Naive thymus-derived CD4-positive, alpha-beta T cell (primary cell): ENCODE measurements at regions not wholly inside any gene's neighbourhood (a gene's known extent, or its start where the extent isn't known, plus 50 kb on each side); places are given as distances from the start of the nearest gene placed in this dataset.

Experiments
- ATAC-seq: fragments of 150-1000 bp; cut with Tn5 transposase; 2 replicates; pipeline ENCODE4 v1.10.0; 2021; ENCODE audit warnings: mild to moderate bottlenecking, moderate library complexity
- CTCF ChIA-PET: fragments of 350-600 bp; sonication (Branson Sonifier 250); formaldehyde crosslinking; loops from one replicate; lab custom pipeline; 2021; ENCODE audit warnings: antibody characterized with exemption; lab: Charles Lee
- POLR2A ChIA-PET: fragments of 350-600 bp; sonication (Branson Sonifier 250); formaldehyde crosslinking; loops from one replicate; lab custom pipeline; 2021; ENCODE audit warnings: antibody characterized with exemption, inconsistent platforms; lab: Charles Lee
- DNase-seq, 9 donors: peaks; one replicate each; pipeline versions ENCODE4 v3.0.0 to v3.0.0-alpha.2; 2020 to 2022; ENCODE audit warnings: mixed read lengths in 1 of 9
- H3K27ac ChIP-seq: one replicate; pipeline ENCODE4 v1.7.0; 2013; ENCODE audit warnings: mild to moderate bottlenecking, low read depth, low read length, moderate library complexity
- H3K27me3 ChIP-seq, 2 donors: one replicate each; pipeline ENCODE4 v1.7.0; 2013; ENCODE audit warnings: low read length in 2 of 2, mild to moderate bottlenecking in 2 of 2, moderate library complexity in 2 of 2; ENCODE audit not compliant: control insufficient read depth in 2 of 2, insufficient read depth in 2 of 2
- H3K36me3 ChIP-seq, 3 experiments: 1 replicate in 2 of 3; 2 replicates in 1 of 3; pipeline ENCODE4 v1.7.0; 2013; ENCODE audit warnings: low read length in 3 of 3, mild to moderate bottlenecking in 3 of 3, moderate library complexity in 1 of 3; ENCODE audit not compliant: insufficient read depth in 3 of 3, control insufficient read depth in 2 of 3
- H3K4me1 ChIP-seq, 2 donors: one replicate each; pipeline ENCODE4 v1.7.0; 2013; ENCODE audit warnings: low read length in 2 of 2, mild to moderate bottlenecking in 2 of 2, moderate library complexity in 1 of 2; ENCODE audit not compliant: control insufficient read depth in 2 of 2, insufficient read depth in 2 of 2
- H3K4me3 ChIP-seq: 2 replicates; pipeline ENCODE4 v1.7.0; 2013; ENCODE audit warnings: mild to moderate bottlenecking, low read length
- H3K9me3 ChIP-seq, 3 experiments: 1 replicate in 2 of 3; 2 replicates in 1 of 3; pipeline ENCODE4 v1.7.0; 2013; ENCODE audit warnings: low read length in 3 of 3; ENCODE audit not compliant: control insufficient read depth in 2 of 3
- H3K27ac Mint-ChIP-seq, 9 donors: one replicate each; pipeline ENCODE4 v1.8.0; 2020 to 2022; ENCODE audit warnings: mixed read lengths in 9 of 9, mild to moderate bottlenecking in 8 of 9, moderate library complexity in 5 of 9, inconsistent platforms in 2 of 9
- H3K27me3 Mint-ChIP-seq, 5 donors: one replicate each; pipeline ENCODE4 v1.8.0; 2021 to 2022; ENCODE audit warnings: mixed read lengths in 5 of 5, mild to moderate bottlenecking in 1 of 5
- H3K36me3 Mint-ChIP-seq, 5 donors: one replicate each; pipeline ENCODE4 v1.8.0; 2020 to 2022; ENCODE audit warnings: mixed read lengths in 5 of 5, mild to moderate bottlenecking in 3 of 5, inconsistent platforms in 1 of 5
- H3K4me1 Mint-ChIP-seq, 7 donors: one replicate each; pipeline ENCODE4 v1.8.0; 2020 to 2022; ENCODE audit warnings: mixed read lengths in 7 of 7, mild to moderate bottlenecking in 3 of 7, inconsistent platforms in 1 of 7
- H3K4me3 Mint-ChIP-seq, 10 donors: one replicate each; pipeline ENCODE4 v1.8.0; 2020 to 2022; ENCODE audit warnings: mild to moderate bottlenecking in 10 of 10, mixed read lengths in 10 of 10, moderate library complexity in 6 of 10, inconsistent platforms in 2 of 10
- H3K9me3 Mint-ChIP-seq, 11 donors: one replicate each; pipeline ENCODE4 v1.8.0; 2020 to 2022; ENCODE audit warnings: mixed read lengths in 11 of 11, mild to moderate bottlenecking in 4 of 11, inconsistent platforms in 1 of 11, moderate library complexity in 1 of 11
- intact Hi-C, 2 donors: fragments of 100-400 bp; cut with micrococcal nuclease; formaldehyde crosslinking; loops; one replicate each; pipeline ENCODE4 v1.15.1; 2023

DNA sequence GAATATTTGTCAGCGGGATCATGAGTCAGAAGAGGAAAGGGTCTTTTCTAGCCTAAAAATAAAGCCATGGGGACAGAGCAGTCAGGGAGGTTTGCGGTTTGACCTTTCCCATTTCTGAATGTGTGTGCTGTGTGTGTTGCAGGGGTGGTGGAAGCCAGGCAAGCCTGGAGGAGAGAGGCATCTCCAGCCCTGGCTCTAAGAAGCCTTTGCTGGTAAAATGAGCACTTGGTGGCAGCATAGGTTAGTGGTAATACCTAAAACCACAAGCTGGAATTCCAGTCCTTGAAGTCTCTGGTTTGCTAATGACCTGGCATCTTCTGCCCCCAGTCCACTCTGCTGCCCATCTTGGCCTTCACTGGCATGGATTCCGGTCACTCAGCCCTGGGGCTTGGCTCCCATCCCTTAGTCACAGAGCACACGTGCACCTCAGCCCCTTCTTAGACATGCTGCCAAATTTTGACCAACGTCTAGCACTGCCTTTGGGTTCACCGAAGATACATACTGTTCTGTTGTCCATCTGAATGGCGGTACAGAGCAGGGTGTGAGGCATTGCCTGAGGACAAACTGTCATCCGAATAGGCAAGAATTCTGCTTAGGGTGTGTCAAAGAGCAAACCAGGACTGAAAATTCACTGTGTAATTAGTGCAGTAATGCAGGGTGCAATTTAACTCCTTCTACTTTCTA is 52.7 kb downstream of the KCNA5 start:
- CTCF ChIA-PET, result no interaction called here
- POLR2A ChIA-PET, result no interaction called here
- H3K9me3 Mint-ChIP-seq, result peaks cover 0 to 2% (median 0%) of the 10 kb centered on the region in 11 donors

GRCh38 chr12:5097786-5098185 is 54.1 kb downstream of the KCNA5 start:
- peaks cover 15 to 39% (median 29%) of the 10 kb centered on the region in 5 donors for H3K27me3 Mint-ChIP-seq
- ChIA-PET CTCF (no interaction called here), POLR2A (no interaction called here)
- no peak overlapping the region for H3K4me3 Mint-ChIP-seq
- Histone ChIP-seq H3K4me1 (no peaks in the 10 kb centered on the region), H3K4me3 (no peak overlapping the region), H3K27ac (no peak overlapping the region), H3K36me3 (no peaks in the 10 kb centered on the region), H3K27me3 (no peaks in the 10 kb centered on the region), H3K9me3 (no peaks in the 10 kb centered on the region)
- intact Hi-C loops, result no loop called here
- no peak for ATAC-seq
- no peak for DNase-seq
- H3K9me3 Mint-ChIP-seq, result peaks cover 0 to 2% (median 0%) of the 10 kb centered on the region in 11 donors
- H3K4me1 Mint-ChIP-seq, result no peaks in the 10 kb centered on the region
- no peak overlapping the region for H3K27ac Mint-ChIP-seq
- no peaks in the 10 kb centered on the region for H3K36me3 Mint-ChIP-seq

More for the DNA sequence above, 52.7 kb downstream of the KCNA5 start:
- no peak overlapping the region for H3K27ac ChIP-seq
- no peak overlapping the region for H3K4me3 ChIP-seq
- H3K36me3 ChIP-seq, result no peaks in the 10 kb centered on the region
- Mint-ChIP-seq H3K4me3 (no peak overlapping the region), H3K27me3 (peaks cover 15 to 36% (median 27%) of the 10 kb centered on the region in 5 donors), H3K4me1 (no peaks in the 10 kb centered on the region), H3K36me3 (no peaks in the 10 kb centered on the region), H3K27ac (no peak overlapping the region)
- no peaks in the 10 kb centered on the region for H3K27me3 ChIP-seq
- H3K4me1 ChIP-seq, result no peaks in the 10 kb centered on the region
- H3K9me3 ChIP-seq, result no peaks in the 10 kb centered on the region
- DNase-seq (no peak), ATAC-seq (no peak)
- intact Hi-C loops, result no loop called here

DNA sequence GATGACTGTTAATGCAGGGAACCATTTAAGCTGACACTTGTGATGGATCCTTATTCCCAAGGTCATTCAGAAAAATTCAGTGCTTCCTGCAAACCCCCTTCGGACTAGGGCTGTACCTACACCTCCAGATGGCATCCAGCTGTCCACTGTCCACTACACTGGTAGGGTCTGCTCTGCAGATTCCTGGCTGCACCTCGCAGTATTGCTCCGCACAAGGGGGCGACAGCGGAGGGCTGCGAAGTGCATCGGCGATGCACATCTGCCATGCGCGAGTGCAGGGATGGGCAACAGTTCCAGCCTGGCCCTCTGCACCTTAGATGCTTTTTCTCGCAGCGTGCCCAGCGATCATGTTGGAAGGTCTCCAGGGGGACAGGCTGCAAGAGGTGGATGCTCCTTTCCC is 55.5 kb downstream of the KCNA5 start:
- H3K27me3 ChIP-seq, result no peaks in the 10 kb centered on the region
- H3K9me3 Mint-ChIP-seq, result peaks cover 0 to 2% (median 0%) of the 10 kb centered on the region in 11 donors
- H3K36me3 Mint-ChIP-seq, result no peaks in the 10 kb centered on the region
- H3K27ac Mint-ChIP-seq, result no peak overlapping the region
- no peak overlapping the region for H3K4me3 Mint-ChIP-seq
- H3K9me3 ChIP-seq, result no peaks in the 10 kb centered on the region
- DNase-seq (no peak), ATAC-seq (no peak)
- ChIA-PET POLR2A (no interaction called here), CTCF (no interaction called here)
- peaks cover 15 to 33% (median 27%) of the 10 kb centered on the region in 5 donors for H3K27me3 Mint-ChIP-seq
- no peak overlapping the region for H3K27ac ChIP-seq
- H3K4me1 Mint-ChIP-seq, result no peaks in the 10 kb centered on the region
- no peaks in the 10 kb centered on the region for H3K36me3 ChIP-seq
- intact Hi-C loops, result no loop called here
- no peaks in the 10 kb centered on the region for H3K4me1 ChIP-seq
- H3K4me3 ChIP-seq, result no peak overlapping the region

DNA sequence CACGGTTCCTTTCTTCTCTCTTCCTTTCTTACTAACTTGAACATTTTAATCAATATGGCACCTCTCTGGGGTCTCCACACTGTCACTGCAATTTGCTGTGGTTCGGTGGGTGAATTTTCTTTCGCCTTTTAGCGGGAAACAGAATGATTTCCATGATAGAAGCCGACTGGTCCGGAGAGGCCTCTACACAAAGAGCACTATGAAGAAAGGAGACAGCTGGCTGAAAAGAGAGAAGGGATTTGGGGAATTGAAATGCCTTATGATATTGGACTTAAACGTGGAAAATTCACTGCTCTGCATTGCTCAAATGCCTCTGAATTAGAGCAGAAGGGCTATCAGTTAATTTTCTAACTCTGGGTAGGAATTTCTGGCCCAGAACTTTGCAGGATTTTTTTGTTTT is 55.9 kb downstream of the KCNA5 start:
- Histone ChIP-seq H3K4me1 (no peaks in the 10 kb centered on the region), H3K27me3 (no peaks in the 10 kb centered on the region), H3K36me3 (no peaks in the 10 kb centered on the region), H3K4me3 (no peak overlapping the region), H3K9me3 (no peaks in the 10 kb centered on the region), H3K27ac (no peak overlapping the region)
- ATAC-seq (no peak), DNase-seq (no peak)
- Mint-ChIP-seq H3K27me3 (peaks cover 15 to 36% (median 24%) of the 10 kb centered on the region in 5 donors), H3K4me3 (no peak overlapping the region), H3K27ac (no peak overlapping the region), H3K9me3 (peaks cover 0 to 2% (median 0%) of the 10 kb centered on the region in 11 donors), H3K36me3 (no peaks in the 10 kb centered on the region), H3K4me1 (no peaks in the 10 kb centered on the region)
- intact Hi-C loops, result no loop called here
- CTCF ChIA-PET, result no interaction called here
- POLR2A ChIA-PET, result no interaction called here

- Histone ChIP-seq H3K36me3 (no peaks in the 10 kb centered on the region), H3K27me3 (no peaks in the 10 kb centered on the region), H3K4me1 (no peaks in the 10 kb centered on the region), H3K27ac (no peak overlapping the region), H3K4me3 (no peak overlapping the region), H3K9me3 (no peaks in the 10 kb centered on the region)
- no peak for DNase-seq
- CTCF ChIA-PET, result no interaction called here
- Mint-ChIP-seq H3K36me3 (peaks cover 0 to 5% (median 0%) of the 10 kb centered on the region in 5 donors), H3K4me1 (no peaks in the 10 kb centered on the region), H3K9me3 (peaks cover 0 to 12% (median 1%) of the 10 kb centered on the region in 11 donors), H3K4me3 (no peak overlapping the region), H3K27ac (no peak overlapping the region), H3K27me3 (peaks cover 20 to 31% (median 28%) of the 10 kb centered on the region in 5 donors)
- intact Hi-C loops, result no loop called here
- POLR2A ChIA-PET, result no interaction called here
- ATAC-seq, result no peak
These were observed 58.0 kb downstream of the KCNA5 start for GRCh38 chr12:5101686-5102085.

DNA sequence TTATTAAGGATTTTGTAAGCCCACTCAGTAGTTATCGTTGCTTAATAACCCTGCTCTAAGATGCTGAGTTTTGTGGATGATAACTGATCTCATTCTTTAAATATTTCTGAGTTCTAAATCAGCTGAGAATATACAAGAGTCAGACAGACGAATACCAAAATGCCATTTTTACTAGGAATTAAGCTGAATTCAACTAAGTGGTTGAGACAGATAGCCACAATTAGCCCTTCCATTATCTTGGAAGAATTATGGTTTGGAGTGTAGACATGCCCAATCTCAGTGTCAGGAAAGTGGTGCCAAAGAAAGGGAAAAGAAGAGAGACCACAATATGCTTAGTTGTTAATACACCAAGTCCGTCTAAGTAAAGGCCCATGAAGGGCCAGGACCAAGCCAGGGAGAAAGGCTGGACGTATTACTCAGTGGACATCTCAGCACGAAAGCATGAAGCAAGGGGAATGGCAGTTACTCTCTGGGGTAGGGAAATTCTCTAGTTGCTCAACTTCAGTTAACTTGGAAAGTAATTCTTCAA is 58.6 kb downstream of the KCNA5 start:
- peaks cover 20 to 29% (median 23%) of the 10 kb centered on the region in 5 donors for H3K27me3 Mint-ChIP-seq
- ChIA-PET CTCF (no interaction called here), POLR2A (no interaction called here)
- Histone ChIP-seq H3K27ac (no peak overlapping the region), H3K36me3 (no peaks in the 10 kb centered on the region), H3K4me1 (no peaks in the 10 kb centered on the region), H3K9me3 (no peaks in the 10 kb centered on the region), H3K4me3 (no peak overlapping the region), H3K27me3 (no peaks in the 10 kb centered on the region)
- no peaks in the 10 kb centered on the region for H3K4me1 Mint-ChIP-seq
- DNase-seq (no peak), ATAC-seq (no peak)
- peaks cover 0 to 5% (median 0%) of the 10 kb centered on the region in 5 donors for H3K36me3 Mint-ChIP-seq
- H3K27ac Mint-ChIP-seq, result no peak overlapping the region
- H3K9me3 Mint-ChIP-seq, result peaks cover 0 to 16% (median 1%) of the 10 kb centered on the region in 11 donors
- intact Hi-C loops, result no loop called here
- H3K4me3 Mint-ChIP-seq, result no peak overlapping the region

GRCh38 chr12:5102806-5103205 is 59.1 kb downstream of the KCNA5 start:
- Histone ChIP-seq H3K9me3 (no peaks in the 10 kb centered on the region), H3K36me3 (no peaks in the 10 kb centered on the region), H3K4me1 (no peaks in the 10 kb centered on the region), H3K4me3 (no peak overlapping the region), H3K27me3 (peaks cover 0 to 2% of the 10 kb centered on the region in 2 donors), H3K27ac (no peak overlapping the region)
- peaks cover 20 to 27% (median 22%) of the 10 kb centered on the region in 5 donors for H3K27me3 Mint-ChIP-seq
- ATAC-seq (no peak), DNase-seq (no peak)
- ChIA-PET CTCF (no interaction called here), POLR2A (no interaction called here)
- peaks cover 0 to 16% (median 1%) of the 10 kb centered on the region in 11 donors for H3K9me3 Mint-ChIP-seq
- H3K4me3 Mint-ChIP-seq, result no peak overlapping the region
- peaks cover 0 to 5% (median 0%) of the 10 kb centered on the region in 5 donors for H3K36me3 Mint-ChIP-seq
- intact Hi-C loops, result no loop called here
- H3K27ac Mint-ChIP-seq, result no peak overlapping the region
- H3K4me1 Mint-ChIP-seq, result no peaks in the 10 kb centered on the region
